Spleen (tissue), 11 donors: ENCODE measurements at regions not wholly inside any gene's neighbourhood (a gene's known extent, or its start where the extent isn't known, plus 50 kb on each side); places are given as distances from the start of the nearest gene placed in this dataset.

Experiments
- DNase-seq: peaks from one replicate; pipeline ENCODE4 v3.0.0-alpha.2; 2020
- H3K27ac ChIP-seq, 8 donors: fragments of 200-600 bp; sonication (generic) in 7 of 8; 1 replicate in 4 of 8; 2 replicates in 4 of 8; pipeline versions ENCODE4 v1.5.0 to v1.8.0; 2016 to 2021; ENCODE audit warnings: inconsistent platforms in 4 of 8, mild to moderate bottlenecking in 4 of 8, moderate library complexity in 1 of 8
- H3K27me3 ChIP-seq, 7 donors: fragments of 200-600 bp; sonication (generic) in 6 of 7; replicated peaks in 1 of 7; 1 replicate in 4 of 7; 2 replicates in 3 of 7; pipeline versions ENCODE4 v1.5.0 to v1.8.0; 2016 to 2021; ENCODE audit warnings: inconsistent platforms in 3 of 7, mild to moderate bottlenecking in 1 of 7
- H3K36me3 ChIP-seq, 6 donors: fragments of 200-600 bp; sonication (generic) in 5 of 6; 1 replicate in 4 of 6; 2 replicates in 2 of 6; pipeline versions ENCODE4 v1.5.0 to v1.8.0; 2016 to 2021; ENCODE audit warnings: inconsistent platforms in 2 of 6
- H3K4me1 ChIP-seq, 6 donors: fragments of 200-600 bp; sonication (generic) in 5 of 6; 1 replicate in 3 of 6; 2 replicates in 3 of 6; pipeline versions ENCODE4 v1.5.0 to v1.8.0; 2016 to 2021; ENCODE audit warnings: inconsistent platforms in 3 of 6
- H3K4me3 ChIP-seq, 8 donors: fragments of 200-600 bp; sonication (generic) in 7 of 8; 1 replicate in 4 of 8; 2 replicates in 4 of 8; pipeline versions ENCODE4 v1.5.0 to v1.8.0; 2016 to 2021; ENCODE audit warnings: inconsistent platforms in 4 of 8, mild to moderate bottlenecking in 4 of 8, moderate library complexity in 2 of 8
- H3K9me3 ChIP-seq, 8 donors: fragments of 200-600 bp; sonication (generic) in 7 of 8; 1 replicate in 4 of 8; 2 replicates in 4 of 8; pipeline versions ENCODE4 v1.5.0 to v1.8.0; 2016 to 2021; ENCODE audit warnings: inconsistent platforms in 4 of 8
- POLR2A ChIP-seq, 3 donors: fragments of 450-650 bp; IDR thresholded peaks; one replicate each; pipeline ENCODE4 v1.5.1; 2017; ENCODE audit warnings: antibody characterized with exemption in 3 of 3, mild to moderate bottlenecking in 1 of 3
- POLR2AphosphoS5 ChIP-seq, 3 donors: sonication (generic); formaldehyde crosslinking; IDR thresholded peaks; one replicate each; pipeline ENCODE4 v1.5.1; 2017; ENCODE audit warnings: antibody characterized with exemption in 3 of 3
- WGBS, 5 donors: extraction: QIAGEN DNeasy Blood & Tissue Kit in 3 of 5; methylation state at CpG; one replicate each; pipeline versions ENCODE4 v1.1.5 to v1.1.7; 2013 to 2018; 5-methylcytosine and 5-hydroxymethylcytosine counted together
- intact Hi-C: fragments of 100-400 bp; cut with DNase I; formaldehyde crosslinking; loops from one replicate; pipeline ENCODE4 v1.15.0; 2023; ENCODE audit warnings: low total_unique reads
- TF ChIP-seq, protein P1 (sequence below), 11 experiments: fragments of 200-600 bp in 7 of 11; fragments of 450-650 bp in 4 of 11; sonication (generic) in 4 of 11; IDR thresholded peaks in 8 of 11; conservative IDR thresholded peaks in 3 of 11; 1 replicate in 7 of 11; 2 replicates in 4 of 11; pipeline versions ENCODE4 v1.4.0 to v1.8.0; 2016 to 2021; ENCODE audit warnings: antibody characterized with exemption in 11 of 11, inconsistent platforms in 4 of 11, mild to moderate bottlenecking in 1 of 11
- donor health status: healthy with polysubstance abuse.
- donor health status: DM: no; HTN: no; CAD: no; lungs with moderate emphysema.
- donor health status: DM: no; HTN: no; CAD: no.
- donor health status: Bipolar disorder and iron deficiency.
- donor health status: healthy.
- donor health status: DM: no; HTN: no; CAD: no.
- donor health status: DM: yes; HTN: yes; CAD: no.

GRCh38 chr14:101108579-101109346 is 205.2 kb upstream of the RTL1 start:
- Histone ChIP-seq H3K4me3 (no peak overlapping the region), H3K27ac (no peak overlapping the region), H3K9me3 (peaks cover 0 to 8% (median 0%) of the 10 kb centered on the region in 8 donors), H3K36me3 (no peaks in the 10 kb centered on the region), H3K4me1 (peaks cover 0 to 7% (median 0%) of the 10 kb centered on the region in 6 donors), H3K27me3 (peaks cover 0 to 5% (median 0%) of the 10 kb centered on the region in 7 donors)
- WGBS, 5 donors = 88 to 95% (median 91%) methylated on average over 15 to 16 of the region's 16 CpGs
- TF ChIP-seq, protein P1, sequence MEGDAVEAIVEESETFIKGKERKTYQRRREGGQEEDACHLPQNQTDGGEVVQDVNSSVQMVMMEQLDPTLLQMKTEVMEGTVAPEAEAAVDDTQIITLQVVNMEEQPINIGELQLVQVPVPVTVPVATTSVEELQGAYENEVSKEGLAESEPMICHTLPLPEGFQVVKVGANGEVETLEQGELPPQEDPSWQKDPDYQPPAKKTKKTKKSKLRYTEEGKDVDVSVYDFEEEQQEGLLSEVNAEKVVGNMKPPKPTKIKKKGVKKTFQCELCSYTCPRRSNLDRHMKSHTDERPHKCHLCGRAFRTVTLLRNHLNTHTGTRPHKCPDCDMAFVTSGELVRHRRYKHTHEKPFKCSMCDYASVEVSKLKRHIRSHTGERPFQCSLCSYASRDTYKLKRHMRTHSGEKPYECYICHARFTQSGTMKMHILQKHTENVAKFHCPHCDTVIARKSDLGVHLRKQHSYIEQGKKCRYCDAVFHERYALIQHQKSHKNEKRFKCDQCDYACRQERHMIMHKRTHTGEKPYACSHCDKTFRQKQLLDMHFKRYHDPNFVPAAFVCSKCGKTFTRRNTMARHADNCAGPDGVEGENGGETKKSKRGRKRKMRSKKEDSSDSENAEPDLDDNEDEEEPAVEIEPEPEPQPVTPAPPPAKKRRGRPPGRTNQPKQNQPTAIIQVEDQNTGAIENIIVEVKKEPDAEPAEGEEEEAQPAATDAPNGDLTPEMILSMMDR (IDR thresholded peaks at IDR 0.05 in 8 of 11, conservative IDR thresholded peaks at IDR 0.05 in 3 of 11) = no peak
- TF ChIP-seq POLR2AphosphoS5 (IDR thresholded peaks at IDR 0.05) (no peak), POLR2A (IDR thresholded peaks at IDR 0.05) (no peak)
- intact Hi-C loops = no loop called here
- peak; percentile 50 for DNase-seq

DNA sequence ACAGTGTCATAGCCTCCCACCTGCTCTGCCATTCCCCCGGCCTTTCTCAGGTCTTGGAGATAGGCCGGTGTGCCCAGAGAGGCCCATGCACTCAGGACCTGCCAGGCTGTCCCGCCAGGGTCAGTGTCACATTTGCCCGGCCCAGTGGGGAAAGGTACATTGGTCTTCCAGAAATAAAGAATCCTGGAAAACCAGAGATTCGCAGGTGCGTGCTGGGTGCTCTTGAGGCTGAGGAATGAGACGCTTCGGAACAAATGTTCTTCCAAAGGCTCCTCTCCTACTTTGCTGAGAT is 205.8 kb upstream of the RTL1 start:
- DNase-seq = peak; percentile 41
- no peak overlapping the region for H3K4me3 ChIP-seq

GRCh38 chr14:101109981-101110728 is 206.6 kb upstream of the RTL1 start:
- Histone ChIP-seq H3K36me3 (no peaks in the 10 kb centered on the region), H3K9me3 (peaks cover 0 to 8% (median 0%) of the 10 kb centered on the region in 8 donors), H3K4me3 (no peak overlapping the region), H3K27ac (no peak overlapping the region), H3K27me3 (no peaks in the 10 kb centered on the region), H3K4me1 (peaks cover 0 to 7% (median 0%) of the 10 kb centered on the region in 6 donors)
- DNase-seq = peak; percentile 57
- intact Hi-C loops = no loop called here
- 85 to 96% (median 92%) methylated on average over 13 to 15 of the region's 15 CpGs for WGBS, 5 donors
- TF ChIP-seq POLR2A (IDR thresholded peaks at IDR 0.05) (no peak), POLR2AphosphoS5 (IDR thresholded peaks at IDR 0.05) (no peak)
- TF ChIP-seq, protein P1 (IDR thresholded peaks at IDR 0.05 in 8 of 11, conservative IDR thresholded peaks at IDR 0.05 in 3 of 11) = no peak

More for the DNA sequence above, 205.8 kb upstream of the RTL1 start:
- 83 to 92% (median 89%) methylated on average over 8 of the region's 8 CpGs for WGBS, 5 donors
- H3K27ac ChIP-seq = no peak overlapping the region
- H3K36me3 ChIP-seq = no peaks in the 10 kb centered on the region
- H3K9me3 ChIP-seq = peaks cover 0 to 8% (median 0%) of the 10 kb centered on the region in 8 donors
- peaks cover 0 to 7% (median 0%) of the 10 kb centered on the region in 6 donors for H3K4me1 ChIP-seq
- intact Hi-C loops = no loop called here
- TF ChIP-seq POLR2A (IDR thresholded peaks at IDR 0.05) = no peak
- no peaks in the 10 kb centered on the region for H3K27me3 ChIP-seq

- TF ChIP-seq, protein P1 (IDR thresholded peaks at IDR 0.05 in 8 of 11, conservative IDR thresholded peaks at IDR 0.05 in 3 of 11) = no peak
- TF ChIP-seq POLR2AphosphoS5 (IDR thresholded peaks at IDR 0.05) (no peak), POLR2A (IDR thresholded peaks at IDR 0.05) (no peak)
- DNase-seq = peak; percentile 66
- Histone ChIP-seq H3K27ac (no peak overlapping the region), H3K4me1 (peaks cover 0 to 7% (median 0%) of the 10 kb centered on the region in 6 donors), H3K4me3 (no peak overlapping the region), H3K27me3 (no peaks in the 10 kb centered on the region), H3K36me3 (no peaks in the 10 kb centered on the region), H3K9me3 (peaks cover 0 to 8% (median 0%) of the 10 kb centered on the region in 8 donors)
- intact Hi-C loops = no loop called here
- 82 to 92% (median 83%) methylated on average over 17 to 22 of the region's 22 CpGs for WGBS, 5 donors
Observed at GRCh38 chr14:101110729-101111619, 207.5 kb upstream of the RTL1 start.
